ENCODE measurements at regions not wholly inside any gene's neighbourhood (a gene's known extent, or its start where the extent isn't known, plus 50 kb on each side); places are given as distances from the start of the nearest gene placed in this dataset.

DNA sequence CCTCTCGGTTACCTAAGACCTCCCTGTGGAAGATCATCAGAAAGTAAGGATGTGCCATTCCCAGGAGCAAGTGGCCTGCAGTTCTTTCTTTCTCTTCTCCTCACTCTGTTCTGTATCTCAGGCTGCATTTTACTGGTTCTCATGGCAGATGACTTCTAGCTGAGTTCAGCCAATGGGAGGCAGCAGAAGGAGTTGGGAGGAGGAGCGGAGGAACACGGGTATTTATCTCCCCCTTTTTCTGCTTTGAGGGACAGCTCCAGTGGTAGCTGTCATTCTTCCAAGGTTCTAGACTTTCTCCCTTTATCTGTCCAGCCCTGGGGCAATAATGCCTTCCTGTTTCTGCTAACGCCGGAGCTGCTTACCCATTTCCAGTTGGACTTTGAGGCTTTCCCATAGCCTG lies 339.9 kb downstream of the NR2F2 start:
- Histone ChIP-seq H3K27ac (ENCODE audit: control insufficient read depth, insufficient read depth, low read length) (no peak overlapping the region), H3K9ac (ENCODE audit: control insufficient read depth, extremely low read depth, insufficient read depth, low read length) (no peak overlapping the region), H3K9me1 (ENCODE audit: control insufficient read depth, extremely low read depth, insufficient read depth, low read length) (no peaks in the 10 kb centered on the region), H3K79me2 (ENCODE audit: control insufficient read depth, insufficient read depth, low read length) (no peaks in the 10 kb centered on the region), H3K9me3 (ENCODE audit: control insufficient read depth, low read depth, low read length) (no peaks in the 10 kb centered on the region), H2AFZ (ENCODE audit: control insufficient read depth, low read length) (no peak overlapping the region), H3K4me3 (ENCODE audit: control insufficient read depth in 2 of 3, extremely low read depth in 1 of 3, insufficient read depth in 2 of 3, low read depth in 1 of 3, low read length in 3 of 3) (no peak overlapping the region), H3K27me3 (ENCODE audit: control insufficient read depth, extremely low read depth, insufficient read depth, low read length) (no peaks in the 10 kb centered on the region), H3K4me1 (ENCODE audit: control insufficient read depth, extremely low read depth, insufficient read depth, low read length) (no peaks in the 10 kb centered on the region), H4K20me1 (ENCODE audit: control insufficient read depth, extremely low read depth, insufficient read depth, low read length) (no peaks in the 10 kb centered on the region), H3K36me3 (ENCODE audit: control insufficient read depth in 2 of 2, extremely low read depth in 1 of 2, insufficient read depth in 2 of 2, low read length in 2 of 2) (no peaks in the 10 kb centered on the region), H3K4me2 (ENCODE audit: control insufficient read depth, extremely low read depth, insufficient read depth, low read depth, low read length) (no peak overlapping the region)
- TF ChIP-seq, protein P1, sequence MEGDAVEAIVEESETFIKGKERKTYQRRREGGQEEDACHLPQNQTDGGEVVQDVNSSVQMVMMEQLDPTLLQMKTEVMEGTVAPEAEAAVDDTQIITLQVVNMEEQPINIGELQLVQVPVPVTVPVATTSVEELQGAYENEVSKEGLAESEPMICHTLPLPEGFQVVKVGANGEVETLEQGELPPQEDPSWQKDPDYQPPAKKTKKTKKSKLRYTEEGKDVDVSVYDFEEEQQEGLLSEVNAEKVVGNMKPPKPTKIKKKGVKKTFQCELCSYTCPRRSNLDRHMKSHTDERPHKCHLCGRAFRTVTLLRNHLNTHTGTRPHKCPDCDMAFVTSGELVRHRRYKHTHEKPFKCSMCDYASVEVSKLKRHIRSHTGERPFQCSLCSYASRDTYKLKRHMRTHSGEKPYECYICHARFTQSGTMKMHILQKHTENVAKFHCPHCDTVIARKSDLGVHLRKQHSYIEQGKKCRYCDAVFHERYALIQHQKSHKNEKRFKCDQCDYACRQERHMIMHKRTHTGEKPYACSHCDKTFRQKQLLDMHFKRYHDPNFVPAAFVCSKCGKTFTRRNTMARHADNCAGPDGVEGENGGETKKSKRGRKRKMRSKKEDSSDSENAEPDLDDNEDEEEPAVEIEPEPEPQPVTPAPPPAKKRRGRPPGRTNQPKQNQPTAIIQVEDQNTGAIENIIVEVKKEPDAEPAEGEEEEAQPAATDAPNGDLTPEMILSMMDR (optimal IDR thresholded peaks at IDR 0.05 in 1 of 3, IDR thresholded peaks at IDR 0.05 in 1 of 3, conservative IDR thresholded peaks at IDR 0.05 in 1 of 3; ENCODE audit: extremely low read depth in 1 of 3, insufficient read depth in 2 of 3, low read length in 3 of 3): no peak
- dilution Hi-C loops (cut with MboI; ENCODE audit: extremely low pct_ligation_motif_present, low sequenced_read_pairs): no loop called here
- DNase-seq (ENCODE audit: low read depth, low spot score) (no peak), FAIRE-seq (no peak)

DNA sequence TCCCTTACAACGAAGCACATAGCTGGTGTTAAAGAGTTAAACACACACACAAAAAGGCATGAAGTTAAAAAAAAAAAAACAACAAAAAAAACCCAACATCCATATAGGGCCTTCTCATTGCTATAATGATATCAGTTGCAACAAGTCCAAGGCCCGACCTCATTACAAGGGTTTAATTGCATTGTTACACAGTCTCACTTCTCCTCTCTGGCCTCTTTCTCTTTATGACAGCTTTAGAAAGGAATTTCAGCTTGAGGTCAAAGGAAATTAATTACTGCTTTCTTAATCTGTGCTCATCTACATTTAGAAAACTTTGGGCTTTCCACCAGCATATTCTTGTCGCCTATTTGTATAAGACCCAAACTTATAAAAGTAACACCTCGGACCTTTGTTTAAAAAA lies 342.1 kb downstream of the NR2F2 start:
- Histone ChIP-seq H3K79me2 (ENCODE audit: control insufficient read depth, insufficient read depth, low read length) (no peaks in the 10 kb centered on the region), H3K4me1 (ENCODE audit: control insufficient read depth, extremely low read depth, insufficient read depth, low read length) (no peaks in the 10 kb centered on the region), H4K20me1 (ENCODE audit: control insufficient read depth, extremely low read depth, insufficient read depth, low read length) (no peaks in the 10 kb centered on the region), H3K4me2 (ENCODE audit: control insufficient read depth, extremely low read depth, insufficient read depth, low read depth, low read length) (no peak overlapping the region), H3K4me3 (ENCODE audit: control insufficient read depth in 2 of 3, extremely low read depth in 1 of 3, insufficient read depth in 2 of 3, low read depth in 1 of 3, low read length in 3 of 3) (no peak overlapping the region), H3K9me3 (ENCODE audit: control insufficient read depth, low read depth, low read length) (no peaks in the 10 kb centered on the region), H3K36me3 (ENCODE audit: control insufficient read depth in 2 of 2, extremely low read depth in 1 of 2, insufficient read depth in 2 of 2, low read length in 2 of 2) (no peaks in the 10 kb centered on the region), H3K9me1 (ENCODE audit: control insufficient read depth, extremely low read depth, insufficient read depth, low read length) (no peaks in the 10 kb centered on the region), H3K27ac (ENCODE audit: control insufficient read depth, insufficient read depth, low read length) (no peak overlapping the region), H3K27me3 (ENCODE audit: control insufficient read depth, extremely low read depth, insufficient read depth, low read length) (no peaks in the 10 kb centered on the region), H3K9ac (ENCODE audit: control insufficient read depth, extremely low read depth, insufficient read depth, low read length) (no peak overlapping the region), H2AFZ (ENCODE audit: control insufficient read depth, low read length) (no peak overlapping the region)
- dilution Hi-C loops (cut with MboI; ENCODE audit: extremely low pct_ligation_motif_present, low sequenced_read_pairs): no loop called here
- no peak for TF ChIP-seq EZH2 (IDR thresholded peaks at IDR 0.05; ENCODE audit: low read length)
- TF ChIP-seq, protein P1 (optimal IDR thresholded peaks at IDR 0.05 in 1 of 3, IDR thresholded peaks at IDR 0.05 in 1 of 3, conservative IDR thresholded peaks at IDR 0.05 in 1 of 3; ENCODE audit: extremely low read depth in 1 of 3, insufficient read depth in 2 of 3, low read length in 3 of 3): no peak
- DNase-seq (ENCODE audit: low read depth, low spot score) (no peak), FAIRE-seq (no peak)
